Caco-2 (cell line): ENCODE measurements at regions not wholly inside any gene's neighbourhood (a gene's known extent, or its start where the extent isn't known, plus 50 kb on each side); places are given as distances from the start of the nearest gene placed in this dataset.

Experiments
- BruUV-seq: library from RNA; stranded (reverse); fragments of 400-500 nt; replicated peaks from 2 replicates; lab custom pipeline; 2021; lab: Mats Ljungman, UMichigan
- CTCF ChIA-PET: fragments of 300-600 bp; sonication (Branson Sonifier 250); formaldehyde crosslinking; loops from one replicate; lab custom pipeline; 2022; ENCODE audit warnings: antibody characterized with exemption; lab: Charles Lee
- POLR2A ChIA-PET: fragments of 300-600 bp; sonication (Branson Sonifier 250); formaldehyde crosslinking; loops from one replicate; lab custom pipeline; 2022; ENCODE audit warnings: antibody characterized with exemption; lab: Charles Lee
- DNase-seq, 2 experiments: peaks; one replicate each; pipeline versions ENCODE4 v3.0.0 to v3.0.0-alpha.2; 2020 to 2022
- H3K27me3 ChIP-seq: replicated peaks from 2 replicates; pipeline ENCODE4 v1.6.0; 2011; ENCODE audit warnings: low read length; ENCODE audit not compliant: control insufficient read depth, insufficient read depth
- H3K36me3 ChIP-seq: 2 replicates; pipeline ENCODE4 v1.5.1; 2011; ENCODE audit warnings: low read length; ENCODE audit not compliant: control insufficient read depth, insufficient read depth
- H3K4me1 ChIP-seq: fragments of 250-450 bp; sonication (Bioruptor Pico); 2 replicates; pipeline ENCODE4 v1.5.1; 2020; ENCODE audit warnings: mild to moderate bottlenecking
- H3K4me3 ChIP-seq: 2 replicates; pipeline ENCODE4 v1.5.1; 2011; ENCODE audit warnings: low read depth, mild to moderate bottlenecking, control low read depth, low read length
- H3K9me3 ChIP-seq: fragments of 250-450 bp; sonication (Bioruptor Pico); 2 replicates; pipeline ENCODE4 v1.5.1; 2020; ENCODE audit warnings: mild to moderate bottlenecking, moderate library complexity
- H3K27ac Mint-ChIP-seq: one replicate; pipeline ENCODE4 v1.8.0; 2022; ENCODE audit warnings: mixed read lengths; ENCODE audit not compliant: unreplicated experiment
- H3K27me3 Mint-ChIP-seq: one replicate; pipeline ENCODE4 v1.8.0; 2022; ENCODE audit warnings: mixed read lengths; ENCODE audit not compliant: insufficient read depth, unreplicated experiment
- H3K36me3 Mint-ChIP-seq: one replicate; pipeline ENCODE4 v1.8.0; 2022; ENCODE audit warnings: mild to moderate bottlenecking, mixed read lengths; ENCODE audit not compliant: insufficient read depth, unreplicated experiment
- H3K4me1 Mint-ChIP-seq: one replicate; pipeline ENCODE4 v1.8.0; 2022; ENCODE audit warnings: low read depth, mixed read lengths; ENCODE audit not compliant: unreplicated experiment
- H3K4me3 Mint-ChIP-seq: one replicate; pipeline ENCODE4 v1.8.0; 2022; ENCODE audit warnings: mild to moderate bottlenecking, moderate library complexity, mixed read lengths; ENCODE audit not compliant: unreplicated experiment
- H3K9me3 Mint-ChIP-seq: one replicate; pipeline ENCODE4 v1.8.0; 2022; ENCODE audit warnings: mixed read lengths; ENCODE audit not compliant: unreplicated experiment
- CTCF ChIP-seq, 2 experiments: fragments of 200-600 bp in 1 of 2; IDR thresholded peaks; 1 replicate in 1 of 2; 2 replicates in 1 of 2; pipeline versions ENCODE4 v1.5.1 to v1.8.0; 2011 to 2022; ENCODE audit warnings: antibody characterized with exemption in 1 of 2, control low read depth in 1 of 2, inconsistent platforms in 1 of 2, low read depth in 1 of 2, low read length in 1 of 2, mild to moderate bottlenecking in 1 of 2, moderate library complexity in 1 of 2; ENCODE audit not compliant: insufficient read depth in 1 of 2, severe bottlenecking in 1 of 2, unreplicated experiment in 1 of 2
- intact Hi-C: fragments of 100-400 bp; cut with micrococcal nuclease; formaldehyde crosslinking; loops from one replicate; pipeline ENCODE4 v1.10.0; 2022; ENCODE audit not compliant: unreplicated experiment

GRCh38 chr13:106259928-106260327 is 275.5 kb downstream of the EFNB2 start:
- Histone ChIP-seq H3K9me3 (no peaks in the 10 kb centered on the region), H3K27me3 (no peaks in the 10 kb centered on the region), H3K4me3 (no peak overlapping the region), H3K4me1 (no peaks in the 10 kb centered on the region), H3K36me3 (no peaks in the 10 kb centered on the region)
- no peaks in the 10 kb centered on the region for H3K36me3 Mint-ChIP-seq
- no peaks in the 10 kb centered on the region for H3K9me3 Mint-ChIP-seq
- ChIA-PET POLR2A (no interaction called here), CTCF (no interaction called here)
- H3K27ac Mint-ChIP-seq: no peak overlapping the region
- H3K4me3 Mint-ChIP-seq: no peak overlapping the region
- intact Hi-C loops: no loop called here
- no peak for TF ChIP-seq CTCF (IDR thresholded peaks at IDR 0.05; ENCODE audit: insufficient read depth in 1 of 2, low read depth in 1 of 2, low read length in 1 of 2, severe bottlenecking in 1 of 2, unreplicated experiment in 1 of 2)
- H3K4me1 Mint-ChIP-seq: no peaks in the 10 kb centered on the region
- H3K27me3 Mint-ChIP-seq: no peaks in the 10 kb centered on the region
- no peak for DNase-seq
- no TSS peak for BruUV-seq

- no peaks in the 10 kb centered on the region for H3K27me3 Mint-ChIP-seq
- no peaks in the 10 kb centered on the region for H3K36me3 Mint-ChIP-seq
- H3K4me1 Mint-ChIP-seq: peaks cover 19% of the 10 kb centered on the region
- no peak overlapping the region for H3K4me3 ChIP-seq
- no peak overlapping the region for H3K27ac Mint-ChIP-seq
- intact Hi-C loops: no loop called here
- POLR2A ChIA-PET: no interaction called here
- H3K36me3 ChIP-seq: no peaks in the 10 kb centered on the region
- H3K9me3 Mint-ChIP-seq: peaks cover 8% of the 10 kb centered on the region
- no peak for TF ChIP-seq CTCF (IDR thresholded peaks at IDR 0.05; ENCODE audit: insufficient read depth in 1 of 2, low read depth in 1 of 2, low read length in 1 of 2, severe bottlenecking in 1 of 2, unreplicated experiment in 1 of 2)
- no peak for DNase-seq
- no peak overlapping the region for H3K4me3 Mint-ChIP-seq
- CTCF ChIA-PET: no interaction called here
- H3K4me1 ChIP-seq: peaks cover 21% of the 10 kb centered on the region
- H3K27me3 ChIP-seq: no peaks in the 10 kb centered on the region
- H3K9me3 ChIP-seq: no peaks in the 10 kb centered on the region
- BruUV-seq: no TSS peak
Measured at GRCh38 chr13:106246666-106247188, 288.7 kb downstream of the EFNB2 start.

- no peak for TF ChIP-seq CTCF (IDR thresholded peaks at IDR 0.05; ENCODE audit: insufficient read depth in 1 of 2, low read depth in 1 of 2, low read length in 1 of 2, severe bottlenecking in 1 of 2, unreplicated experiment in 1 of 2)
- no peak overlapping the region for H3K4me3 ChIP-seq
- intact Hi-C loops: no loop called here
- DNase-seq: no peak
- no peak overlapping the region for H3K27ac Mint-ChIP-seq
- ChIA-PET CTCF (no interaction called here), POLR2A (no interaction called here)
- peaks cover 3% of the 10 kb centered on the region for H3K9me3 Mint-ChIP-seq
- no peaks in the 10 kb centered on the region for H3K36me3 Mint-ChIP-seq
- H3K36me3 ChIP-seq: no peaks in the 10 kb centered on the region
- peaks cover 26% of the 10 kb centered on the region for H3K4me1 ChIP-seq
- peaks cover 24% of the 10 kb centered on the region for H3K4me1 Mint-ChIP-seq
- no peaks in the 10 kb centered on the region for H3K27me3 Mint-ChIP-seq
- H3K4me3 Mint-ChIP-seq: no peak overlapping the region
- BruUV-seq: no TSS peak
- no peaks in the 10 kb centered on the region for H3K27me3 ChIP-seq
- H3K9me3 ChIP-seq: no peaks in the 10 kb centered on the region
Measured at GRCh38 chr13:106246242-106246641, 289.2 kb downstream of the EFNB2 start.
